ENCODE measurements at regions not wholly inside any gene's neighbourhood (a gene's known extent, or its start where the extent isn't known, plus 50 kb on each side); places are given as distances from the start of the nearest gene placed in this dataset.

GRCh38 chr22:49046546-49047361 lies 780.9 kb downstream of the BRD1 start:
- no peak for DNase-seq

- DNase-seq: no peak
Observed at GRCh38 chr22:49046000-49046545, 781.6 kb downstream of the BRD1 start.

- DNase-seq: no peak
Observed at GRCh38 chr22:49045276-49045675, 782.4 kb downstream of the BRD1 start.

GRCh38 chr22:49044776-49045175 lies 782.9 kb downstream of the BRD1 start:
- DNase-seq: no peak

- DNase-seq: no peak
Observed at GRCh38 chr22:49044091-49044490, 783.6 kb downstream of the BRD1 start.

- no peak for DNase-seq
Observed at GRCh38 chr22:49042877-49043859, 784.5 kb downstream of the BRD1 start.

- no peak for DNase-seq
Observed at GRCh38 chr22:49042066-49042465, 785.6 kb downstream of the BRD1 start.

GRCh38 chr22:49040754-49041467 lies 786.8 kb downstream of the BRD1 start:
- no peak for DNase-seq

- DNase-seq: no peak
Observed at GRCh38 chr22:49040111-49040510, 787.6 kb downstream of the BRD1 start.

- no peak for DNase-seq
Observed at GRCh38 chr22:49039625-49040024, 788.0 kb downstream of the BRD1 start.

- no peak for DNase-seq
Observed at GRCh38 chr22:49037701-49038245, 789.9 kb downstream of the BRD1 start.

- no peak for DNase-seq
Observed at GRCh38 chr22:49036513-49036912, 791.2 kb downstream of the BRD1 start.

- DNase-seq: no peak
Observed at GRCh38 chr22:49035818-49036457, 791.7 kb downstream of the BRD1 start.

GRCh38 chr22:49034836-49035817 lies 792.5 kb downstream of the BRD1 start:
- DNase-seq: no peak

- no peak for DNase-seq
Observed at GRCh38 chr22:49033616-49034015, 794.1 kb downstream of the BRD1 start.

GRCh38 chr22:49032821-49033220 lies 794.9 kb downstream of the BRD1 start:
- DNase-seq: no peak

GRCh38 chr22:49031746-49032330 lies 795.8 kb downstream of the BRD1 start:
- DNase-seq: no peak

- DNase-seq: no peak
Observed at GRCh38 chr22:49028111-49028510, 799.6 kb downstream of the BRD1 start.

- DNase-seq: no peak
Observed at GRCh38 chr22:49027368-49027670, 800.4 kb downstream of the BRD1 start.
